Lower leg skin (tissue), 3 donors: ENCODE measurements at regions not wholly inside any gene's neighbourhood (a gene's known extent, or its start where the extent isn't known, plus 50 kb on each side); places are given as distances from the start of the nearest gene placed in this dataset.
A peak's percentile ranks its signal among the peaks of the same experiment; 100 is the strongest.
"Not testable (repeated sequence)": the region's sequence is repeated elsewhere in the genome, so short reads cannot be mapped to it uniquely, and the experiment has no call there.

Source experiments
- DNase-seq, 2 donors: peaks; one replicate each; pipeline ENCODE4 v3.0.0-alpha.2; 2019; ENCODE audit warnings: low spot score in 2 of 2
- H3K4me3 ChIP-seq: fragments of 200-600 bp; sonication (generic); 2 replicates; pipeline ENCODE4 v1.5.1; 2017; ENCODE audit warnings: mild to moderate bottlenecking, low read depth; ENCODE audit not compliant: poor library complexity, severe bottlenecking
- WGBS, 2 donors: methylation state at CpG; one replicate each; pipeline ENCODE4 v1.1.5; 2018; 5-methylcytosine and 5-hydroxymethylcytosine counted together
- intact Hi-C: fragments of 100-400 bp; cut with DNase I; formaldehyde crosslinking; loops from one replicate; pipeline ENCODE4 v1.15.0; 2023; ENCODE audit warnings: low total_unique reads

- intact Hi-C loops, H3K4me3 ChIP-seq, DNase-seq: not testable (repeated sequence)
- 77 to 78% methylated on average over 2 of the region's 2 CpGs for WGBS, 2 donors
These were observed 180.7 kb downstream of the ZNF37A start for GRCh38 chr10:38274879-38275278.

- intact Hi-C loops, DNase-seq, H3K4me3 ChIP-seq: not testable (repeated sequence)
- WGBS, 2 donors: 81 to 85% methylated on average over 2 of the region's 2 CpGs
These were observed 198.4 kb downstream of the ZNF37A start for GRCh38 chr10:38292560-38292959.

- 73 to 88% methylated on average over 5 of the region's 5 CpGs for WGBS, 2 donors
- DNase-seq, H3K4me3 ChIP-seq, intact Hi-C loops: not testable (repeated sequence)
These were observed 216.0 kb downstream of the ZNF37A start for GRCh38 chr10:38310111-38310510.

- DNase-seq, H3K4me3 ChIP-seq, intact Hi-C loops: not testable (repeated sequence)
- 69 to 78% methylated on average over 4 of the region's 4 CpGs for WGBS, 2 donors
These were observed 221.1 kb downstream of the ZNF37A start for GRCh38 chr10:38315090-38315805.

- DNase-seq, intact Hi-C loops, H3K4me3 ChIP-seq: not testable (repeated sequence)
- WGBS, 2 donors: 80 to 84% methylated on average over 8 of the region's 8 CpGs
These were observed 227.3 kb downstream of the ZNF37A start for GRCh38 chr10:38321393-38321792.

DNA sequence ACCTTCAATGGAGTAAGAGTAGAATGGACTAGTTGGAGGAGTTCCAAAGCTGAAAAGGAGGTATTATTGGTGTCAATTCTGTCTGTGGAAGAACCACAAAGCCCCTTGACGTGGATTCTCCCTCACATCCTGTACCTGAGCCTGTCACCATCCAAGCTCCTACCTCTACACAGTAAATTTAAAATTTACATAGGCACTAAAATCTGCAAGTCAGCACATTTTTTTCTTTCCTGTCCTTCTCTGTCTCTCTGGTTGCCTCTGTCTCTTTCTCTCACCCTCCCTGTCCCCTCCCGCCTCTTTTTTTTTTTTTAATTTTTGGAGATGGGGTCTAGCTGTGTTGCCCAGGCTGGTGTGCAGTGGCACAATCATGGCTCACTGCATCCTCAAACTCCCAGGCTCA is 236.2 kb downstream of the ZNF37A start:
- H3K4me3 ChIP-seq, DNase-seq, intact Hi-C loops: not testable (repeated sequence)
- 69 to 73% methylated on average over 2 of the region's 2 CpGs for WGBS, 2 donors

DNA sequence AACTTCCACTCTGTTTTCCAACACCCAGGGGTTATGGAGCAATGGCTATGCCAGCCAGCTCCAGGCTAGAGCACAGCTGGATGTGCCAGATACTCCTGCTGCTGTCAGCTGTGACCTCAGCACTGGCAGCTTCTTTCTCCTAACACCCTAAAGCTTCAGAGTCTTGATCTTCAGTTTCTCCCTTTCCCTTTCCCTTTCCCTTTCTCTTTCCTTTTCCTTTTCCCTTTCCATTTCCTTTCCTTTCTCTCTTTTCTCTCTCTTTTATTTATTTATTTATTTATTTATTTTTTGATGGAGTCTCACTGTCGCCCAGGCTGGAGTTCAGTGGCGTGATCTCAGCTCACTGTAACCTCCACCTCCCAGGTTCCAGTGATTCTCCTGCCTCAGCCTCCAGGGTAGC is 237.0 kb downstream of the ZNF37A start:
- intact Hi-C loops, DNase-seq, H3K4me3 ChIP-seq: not testable (repeated sequence)
- WGBS, 2 donors: 80 to 85% methylated on average over 2 of the region's 2 CpGs

DNA sequence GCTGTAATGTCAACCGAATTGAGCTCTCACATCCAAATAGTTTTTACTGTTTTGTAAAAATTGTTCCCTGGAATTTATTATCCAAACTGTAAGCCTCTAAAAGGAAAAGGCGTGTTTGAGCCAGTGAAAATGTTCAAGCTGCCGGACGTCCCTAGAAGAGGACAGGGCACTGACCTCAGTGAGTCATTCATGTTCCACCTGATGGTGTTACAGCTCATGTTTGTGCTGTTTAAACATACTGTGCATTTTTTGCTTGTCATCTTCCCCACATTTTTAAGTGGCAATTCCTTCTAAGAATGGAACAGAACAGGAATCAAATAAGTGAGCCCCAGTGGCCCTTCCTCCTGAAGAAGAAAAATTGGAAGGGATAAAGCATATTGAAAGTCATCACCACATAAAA is 239.6 kb downstream of the ZNF37A start:
- 77 to 79% methylated on average over 4 of the region's 4 CpGs for WGBS, 2 donors
- DNase-seq, H3K4me3 ChIP-seq, intact Hi-C loops: not testable (repeated sequence)

GRCh38 chr10:38350645-38351044 is 256.5 kb downstream of the ZNF37A start:
- intact Hi-C loops, DNase-seq, H3K4me3 ChIP-seq: not testable (repeated sequence)
- WGBS, 2 donors: 69 to 71% methylated on average over 1 of the region's 1 CpG

GRCh38 chr10:38354410-38354809 is 260.3 kb downstream of the ZNF37A start:
- DNase-seq, intact Hi-C loops, H3K4me3 ChIP-seq: not testable (repeated sequence)
- 70 to 84% methylated on average over 3 of the region's 3 CpGs for WGBS, 2 donors

DNA sequence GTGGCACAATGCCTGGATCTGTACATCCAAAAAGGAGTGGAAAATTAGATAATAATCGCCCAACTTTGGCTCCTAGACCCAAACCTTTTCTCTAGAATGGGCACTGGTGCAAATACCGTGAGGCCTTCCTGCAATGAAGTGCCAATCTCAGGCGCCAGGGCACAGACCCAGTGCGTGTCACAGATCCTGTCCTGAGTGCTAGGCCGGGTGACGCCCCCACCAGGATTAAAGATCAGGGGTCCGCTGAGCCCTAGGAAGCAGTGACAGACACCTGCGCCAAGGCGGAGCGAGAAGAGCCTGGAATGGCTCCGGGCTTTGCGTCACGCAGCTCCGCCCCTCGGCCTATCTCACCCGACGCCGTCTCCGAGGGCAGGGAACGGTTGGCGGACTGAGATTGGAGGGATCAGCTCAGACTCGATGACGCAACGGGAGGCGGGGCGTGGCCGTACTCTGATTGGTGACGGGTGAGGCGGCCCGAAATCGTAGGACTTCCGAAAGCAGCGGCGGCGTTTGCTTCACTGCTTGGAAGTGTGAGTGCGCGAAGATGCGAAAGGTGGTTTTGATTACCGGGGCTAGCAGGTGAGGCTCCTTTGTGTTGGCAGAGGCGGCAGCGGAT is 261.9 kb downstream of the ZNF37A start:
- DNase-seq: peak; percentile 78 to 95
- WGBS, 2 donors: 6 to 8% methylated on average over 10 to 15 of the region's 41 CpGs
- intact Hi-C loops: not testable (repeated sequence)

DNA sequence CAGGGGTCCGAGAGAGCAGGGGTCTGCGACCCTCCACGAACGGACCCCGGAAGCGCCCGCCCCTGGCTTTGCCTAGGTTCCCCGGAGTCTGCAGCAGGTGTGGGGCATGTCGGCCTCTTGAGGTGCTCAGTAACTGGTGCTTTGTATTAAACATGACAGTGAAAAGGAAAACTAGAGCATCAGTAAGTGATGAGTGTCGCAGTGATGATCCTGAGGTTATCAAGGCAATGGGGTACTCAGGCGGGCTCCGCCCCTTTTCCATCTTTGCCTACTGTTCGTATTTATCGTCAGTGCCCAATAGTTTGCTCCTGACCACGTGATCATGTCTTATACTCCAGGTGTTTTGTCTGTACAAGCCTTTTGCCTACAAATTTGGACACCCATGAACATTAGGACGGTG is 262.4 kb downstream of the ZNF37A start:
- WGBS, 2 donors: 3 to 17% methylated on average over 8 to 9 of the region's 16 CpGs
- intact Hi-C loops, DNase-seq: not testable (repeated sequence)
- peak overlapping the region; percentile 40 for H3K4me3 ChIP-seq

More for the DNA sequence above, 261.9 kb downstream of the ZNF37A start:
- H3K4me3 ChIP-seq: peak overlapping the region; percentile 40

DNA sequence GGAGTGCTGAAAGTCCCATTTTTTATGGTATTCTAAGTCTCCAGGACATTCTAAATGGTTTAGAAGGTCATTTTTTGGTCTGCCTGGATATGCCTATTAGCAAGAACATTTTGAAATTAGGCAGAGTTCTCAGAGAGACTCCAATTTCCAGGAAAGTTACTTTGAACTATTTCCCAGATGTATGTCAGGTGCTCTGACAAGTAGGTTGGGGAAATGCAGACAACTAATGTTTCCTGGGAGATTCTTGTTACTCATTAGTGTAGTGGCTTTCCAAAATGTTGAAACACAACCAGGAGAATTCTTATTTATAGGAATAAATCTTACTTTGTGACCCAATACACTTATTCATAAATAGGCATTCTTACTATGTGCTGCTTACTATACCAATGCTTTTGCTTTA is 268.4 kb downstream of the ZNF37A start:
- H3K4me3 ChIP-seq, DNase-seq, intact Hi-C loops: not testable (repeated sequence)

- intact Hi-C loops, H3K4me3 ChIP-seq, DNase-seq: not testable (repeated sequence)
- 90 to 98% methylated on average over 3 to 4 of the region's 4 CpGs for WGBS, 2 donors
These were observed 269.9 kb downstream of the ZNF37A start for GRCh38 chr10:38364073-38364472.

GRCh38 chr10:38365917-38366316 is 271.8 kb downstream of the ZNF37A start:
- DNase-seq, intact Hi-C loops, H3K4me3 ChIP-seq: not testable (repeated sequence)
- 57 to 60% methylated on average over 5 of the region's 5 CpGs for WGBS, 2 donors
